Activated CD4-positive, alpha-beta T cell treated with anti-CD3 and anti-CD28 coated beads, Interleukin-2, Interleukin-4, amounts not matched to agents 100 ng/mL and 50 ng/mL, durations not matched to agents 16 hours and 8 hours (primary cell): ENCODE measurements at regions not wholly inside any gene's neighbourhood (a gene's known extent, or its start where the extent isn't known, plus 50 kb on each side); places are given as distances from the start of the nearest gene placed in this dataset.

Source experiments
- DNase-seq: peaks from one replicate; pipeline ENCODE4 v3.0.0-alpha.2; 2020; ENCODE audit warnings: low spot score

DNA sequence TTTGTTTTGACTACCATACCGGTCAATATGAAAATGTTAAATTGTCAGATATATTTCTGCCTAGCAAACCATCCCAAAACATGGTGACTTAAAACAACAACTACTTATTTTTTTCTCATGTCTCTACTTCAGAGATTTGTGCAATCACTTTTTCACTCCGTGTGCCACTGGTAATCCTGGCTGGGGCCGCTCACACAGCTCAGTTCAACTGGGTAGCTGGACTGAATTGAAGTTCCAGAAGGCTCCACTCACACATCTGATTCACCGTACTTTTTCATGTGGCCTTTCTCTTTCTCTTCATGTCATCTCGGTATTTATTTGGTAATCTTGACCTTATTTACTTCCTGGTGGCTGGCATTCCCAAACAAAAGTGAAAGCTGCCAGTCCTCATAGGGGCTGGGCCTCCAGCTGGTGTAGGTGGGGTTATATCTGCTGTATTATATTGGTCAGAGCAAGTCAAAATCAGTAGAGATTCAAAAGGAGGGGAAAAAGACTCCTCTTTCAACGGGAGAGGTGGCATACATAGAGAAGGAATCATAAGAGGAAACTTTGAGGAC is 513.9 kb upstream of the NXPH2 start:
- no peak for DNase-seq

DNA sequence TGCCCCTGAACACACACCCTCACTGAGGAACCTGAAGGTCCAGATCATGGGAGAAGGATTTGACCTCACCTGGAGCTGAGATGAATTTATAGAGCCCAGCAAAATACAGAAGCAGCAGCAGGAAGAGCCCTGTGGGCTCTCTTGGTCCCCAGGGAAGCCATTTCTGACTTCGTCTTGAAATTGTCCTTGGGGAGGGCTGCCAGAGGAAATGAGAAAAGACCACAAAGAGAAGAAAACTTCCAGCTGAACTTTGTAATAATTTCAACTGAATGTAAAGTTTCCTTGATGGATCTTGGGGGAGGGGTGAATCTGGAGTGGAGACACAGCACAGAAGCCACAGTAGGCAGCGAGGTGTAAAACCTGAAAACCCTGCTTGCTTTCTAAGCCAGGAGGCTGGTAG is 500.9 kb upstream of the NXPH2 start:
- DNase-seq, result no peak

DNA sequence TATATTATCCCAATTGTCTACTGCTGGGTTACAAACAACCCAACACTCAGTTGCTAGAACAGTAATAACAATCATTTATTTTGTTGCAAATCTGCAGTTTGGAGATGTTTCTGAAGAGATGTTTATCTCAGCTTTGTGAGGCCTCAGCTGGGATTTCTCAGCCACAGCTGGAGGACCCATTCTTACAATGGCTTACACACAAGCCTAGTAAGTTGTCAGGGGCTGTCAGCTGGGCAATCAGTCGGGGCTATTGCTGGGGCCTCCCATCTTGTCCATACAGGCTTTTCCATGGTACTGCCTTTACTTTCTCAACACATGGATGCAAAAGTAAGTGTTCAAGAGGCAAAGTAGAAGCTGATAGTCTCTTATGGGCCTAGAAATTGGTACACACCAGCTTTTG is 491.7 kb upstream of the NXPH2 start:
- no peak for DNase-seq

DNA sequence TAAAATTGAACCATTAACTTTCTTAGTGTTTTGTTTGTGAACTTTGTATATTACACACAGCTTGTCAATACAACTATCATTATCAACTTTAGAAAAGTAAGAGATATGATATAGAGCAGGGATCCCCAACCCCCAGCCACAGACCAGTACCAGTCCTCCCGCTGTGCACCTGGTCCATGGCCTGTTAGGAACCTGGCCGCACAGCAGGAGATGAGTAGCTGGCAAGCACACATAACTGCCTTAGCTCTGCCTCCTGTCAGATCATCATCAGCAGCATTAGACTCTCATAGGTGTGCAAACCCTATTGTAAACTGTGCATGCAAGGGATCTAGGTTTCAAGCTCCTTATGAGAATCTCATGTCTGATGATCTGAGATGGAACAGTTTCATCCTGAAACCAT is 491.0 kb upstream of the NXPH2 start:
- DNase-seq, result no peak

DNA sequence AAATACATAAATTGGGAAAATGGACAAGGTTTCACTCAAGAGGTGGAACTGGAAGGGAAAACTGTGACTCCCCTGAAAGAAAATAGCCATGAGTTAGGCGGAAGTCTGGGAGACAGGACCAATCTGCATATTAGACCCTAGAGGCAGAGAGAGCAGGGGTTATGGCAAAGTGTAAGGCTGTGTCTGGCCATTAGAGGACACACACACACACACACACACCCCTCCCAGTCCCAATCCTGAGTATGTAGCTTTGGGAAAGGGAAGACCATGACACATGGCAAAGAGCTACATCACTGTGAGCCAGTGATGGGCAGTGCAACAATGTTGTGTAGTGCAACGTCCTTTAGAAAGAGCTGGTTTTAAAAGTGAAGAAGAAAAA is 479.9 kb upstream of the NXPH2 start:
- no peak for DNase-seq

DNA sequence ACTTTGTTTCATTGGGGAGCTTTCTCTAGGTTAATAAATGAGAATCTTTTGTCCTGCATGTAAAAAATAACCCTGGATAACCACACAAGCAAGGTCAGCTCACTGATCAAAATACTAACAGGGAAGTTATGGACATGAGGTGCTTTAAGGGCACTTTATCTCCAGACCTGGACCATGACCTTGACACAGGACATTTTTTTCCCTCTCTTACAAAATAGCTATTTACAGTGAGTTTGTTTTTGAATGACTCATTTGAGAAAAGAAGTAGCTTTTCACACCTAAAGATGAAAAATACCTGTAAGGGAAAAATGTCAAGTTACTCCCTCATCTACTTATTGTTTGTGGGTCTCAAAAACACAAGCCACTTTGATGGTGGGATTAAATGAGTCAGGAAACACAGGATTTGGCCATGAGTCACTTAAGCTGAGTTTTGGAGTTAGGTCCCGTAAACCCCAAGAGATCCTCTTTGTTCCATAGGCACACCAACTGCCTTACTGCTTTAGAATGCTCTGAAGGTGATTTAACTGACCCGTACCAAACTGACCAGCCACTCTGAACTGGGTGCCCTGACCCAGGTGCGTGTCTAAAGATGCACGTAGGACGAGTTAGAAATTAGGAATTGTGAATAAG is 479.3 kb upstream of the NXPH2 start:
- DNase-seq, result no peak

DNA sequence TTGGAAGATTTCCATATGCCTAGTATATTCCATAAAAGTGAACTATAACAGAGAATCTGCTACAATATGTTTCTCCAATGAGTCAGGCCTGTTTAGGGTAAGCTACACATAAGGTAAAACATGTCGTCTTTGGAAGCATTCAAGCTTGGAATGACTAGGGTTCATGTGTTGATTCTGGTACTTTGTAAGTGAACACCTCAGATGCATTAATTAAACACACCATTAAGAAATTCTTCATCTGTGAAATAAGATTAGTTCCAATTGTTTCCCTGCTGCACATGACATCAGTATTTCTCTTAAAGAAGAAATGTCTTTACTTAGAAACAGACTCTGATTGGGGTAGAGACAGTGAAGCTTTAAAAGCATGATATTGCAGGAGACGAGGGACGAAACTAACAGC is 461.1 kb upstream of the NXPH2 start:
- no peak for DNase-seq

DNA sequence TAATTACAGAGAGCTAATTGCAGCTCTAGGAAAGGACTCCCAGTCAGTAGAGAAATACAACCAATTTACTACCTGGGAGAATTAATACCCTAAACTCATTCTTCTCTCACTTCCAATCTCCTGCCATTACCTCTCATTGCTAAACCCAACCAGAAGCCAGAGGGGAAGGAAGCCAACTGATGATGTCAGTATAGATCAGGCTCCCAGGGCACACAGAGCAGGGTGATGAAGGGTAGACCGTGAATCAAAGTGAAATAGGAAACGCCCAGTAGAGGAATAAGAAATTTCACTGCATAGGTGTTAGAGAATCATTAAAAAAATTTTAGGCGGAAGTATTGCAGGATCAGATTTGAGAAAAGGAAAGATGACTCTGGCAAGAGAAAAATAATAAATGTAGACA is 456.8 kb upstream of the NXPH2 start:
- no peak for DNase-seq

DNA sequence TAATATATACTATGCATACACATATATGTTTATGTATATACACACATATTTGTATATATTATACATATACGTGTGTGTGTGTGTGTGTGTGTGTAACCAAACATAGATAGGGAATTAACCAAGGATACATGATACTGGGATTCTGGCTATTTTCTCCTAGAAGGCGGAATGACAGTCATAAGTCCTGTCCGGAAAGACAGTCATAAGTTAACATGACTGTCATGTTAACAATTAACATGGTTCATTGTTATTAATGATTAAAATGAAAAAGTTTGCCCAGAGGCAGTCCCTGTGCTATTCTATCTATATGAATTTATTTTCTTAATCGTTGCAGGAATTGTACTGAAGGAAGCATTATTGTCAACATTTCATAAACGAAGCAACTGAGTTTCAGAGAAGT is 450.7 kb upstream of the NXPH2 start:
- no peak for DNase-seq

DNA sequence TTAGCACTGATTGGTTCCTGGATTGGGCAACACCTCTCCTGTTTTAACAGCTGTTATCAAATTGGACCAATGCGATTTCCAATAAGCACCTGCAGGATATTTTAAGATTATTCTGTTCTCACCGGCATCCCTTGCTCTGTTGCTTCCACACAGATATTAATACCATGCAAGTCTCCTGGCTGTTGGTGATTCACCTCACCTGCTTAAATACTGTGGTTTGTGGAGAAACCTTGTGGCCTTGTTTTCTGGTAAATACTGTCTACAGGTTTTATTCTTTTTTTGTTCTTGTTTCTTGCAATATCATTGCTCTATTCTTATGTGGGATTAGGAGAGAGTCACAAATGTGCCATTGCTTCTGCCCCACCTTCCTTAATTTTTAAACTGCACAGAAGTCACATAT is 448.1 kb upstream of the NXPH2 start:
- no peak for DNase-seq

DNA sequence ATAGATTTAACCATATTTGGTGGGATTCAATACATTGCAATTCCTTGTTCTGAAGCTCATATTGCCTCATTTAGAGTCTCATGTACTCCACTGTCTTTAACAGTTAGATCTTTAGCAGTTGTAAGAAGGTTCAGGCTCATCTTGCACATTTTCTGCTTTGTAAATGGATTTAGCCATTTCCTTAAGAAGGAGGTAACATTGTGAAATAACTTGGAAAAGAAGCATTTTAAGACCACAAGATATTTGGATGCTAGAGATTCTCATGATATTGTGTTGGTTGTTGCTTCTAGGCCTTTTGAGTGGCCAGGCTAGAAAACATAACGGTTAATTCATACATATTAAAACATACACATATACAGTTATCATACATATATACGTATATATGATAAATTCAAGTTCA is 445.8 kb upstream of the NXPH2 start:
- no peak for DNase-seq

DNA sequence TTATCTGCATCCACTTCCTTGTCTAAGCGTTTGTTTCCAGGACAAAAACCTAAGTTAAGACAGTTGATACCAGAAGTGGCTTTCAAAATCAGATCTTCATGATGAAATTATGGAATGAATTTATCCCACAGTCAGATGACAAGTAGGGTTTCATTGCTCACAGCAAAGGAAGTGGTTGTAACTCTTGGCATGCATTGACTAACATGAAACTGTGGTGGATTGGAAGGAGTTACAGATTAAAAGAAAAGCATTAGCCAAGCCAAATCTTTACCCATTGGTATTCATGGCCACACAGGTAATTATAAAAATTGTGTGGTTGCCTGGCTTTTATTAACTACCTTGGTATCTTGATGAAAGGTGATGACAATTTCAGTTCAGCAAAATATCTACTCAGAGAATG is 438.0 kb upstream of the NXPH2 start:
- no peak for DNase-seq

DNA sequence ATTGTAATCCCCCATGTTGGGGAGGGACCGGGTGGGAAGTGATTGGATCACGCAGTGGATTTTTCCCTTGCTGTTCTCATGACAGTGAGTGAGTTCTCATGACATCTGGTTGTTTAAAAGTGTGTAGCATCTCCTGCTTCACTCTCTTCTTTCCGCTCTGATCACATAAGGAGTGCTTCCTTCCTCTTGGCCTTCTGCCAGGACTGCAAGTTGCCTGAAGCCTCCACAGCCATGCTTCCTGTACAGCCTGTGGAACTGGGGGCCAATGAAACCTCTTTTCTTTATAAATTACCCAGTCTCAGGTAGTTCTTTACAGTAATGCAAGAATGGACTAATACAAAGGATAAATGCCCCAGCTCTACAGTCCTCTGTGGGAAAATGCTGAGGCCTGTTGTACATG is 437.5 kb upstream of the NXPH2 start:
- DNase-seq, result no peak

DNA sequence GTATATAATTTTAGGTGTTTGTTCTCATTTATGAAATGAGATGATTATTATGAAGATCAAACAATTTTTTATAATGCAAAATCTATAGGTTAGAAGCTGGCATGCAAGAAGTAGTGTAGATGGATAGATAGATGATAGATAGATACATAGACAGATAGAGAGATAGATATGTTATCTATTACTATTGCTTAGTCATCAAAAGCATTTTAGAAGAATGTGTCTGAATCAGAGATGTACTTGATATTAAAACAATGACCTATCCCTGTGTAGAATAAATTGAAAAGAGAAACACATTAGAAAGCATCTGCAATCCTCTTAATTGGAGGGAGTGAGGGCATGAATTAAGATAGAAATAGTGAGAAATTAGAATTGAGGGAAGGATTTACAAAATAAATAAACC is 436.2 kb upstream of the NXPH2 start:
- DNase-seq, result no peak

DNA sequence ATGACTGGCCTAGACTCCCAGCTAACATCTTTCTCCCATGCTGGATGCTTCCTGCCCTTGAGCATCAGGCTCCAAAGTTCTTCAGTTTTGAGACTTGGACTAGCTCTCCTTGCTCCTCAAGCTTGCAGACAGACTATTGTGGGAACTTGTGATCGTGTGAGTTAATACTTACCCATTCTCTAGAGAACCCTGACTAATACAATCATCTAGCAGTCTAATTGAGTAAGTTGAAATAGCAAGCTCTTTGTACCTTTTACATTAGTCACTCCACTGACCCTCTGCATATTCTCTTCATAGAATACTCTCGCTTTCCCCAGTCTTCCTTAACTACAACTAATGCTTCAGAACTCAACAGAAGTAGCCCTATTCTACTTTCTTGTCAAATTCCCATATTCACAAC is 434.6 kb upstream of the NXPH2 start:
- DNase-seq, result no peak

DNA sequence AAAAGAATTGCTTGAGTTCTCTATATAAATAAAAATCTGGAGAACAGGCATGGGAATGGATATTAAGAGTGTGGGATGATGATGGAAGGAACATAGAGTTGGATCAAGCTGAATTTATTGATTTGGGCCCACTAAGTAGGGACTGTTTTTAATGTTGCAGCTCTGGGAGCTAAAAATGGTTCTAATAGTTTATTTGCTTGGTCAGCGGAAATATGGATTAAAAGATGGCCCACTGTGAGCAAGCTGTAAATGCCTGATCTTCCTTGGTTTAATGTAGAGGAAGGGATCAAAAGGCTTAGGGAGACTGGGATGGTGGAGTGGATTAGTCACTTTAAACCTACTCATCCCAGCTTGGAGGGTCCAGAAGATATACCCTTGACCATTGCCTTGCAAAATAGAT is 429.4 kb upstream of the NXPH2 start:
- no peak for DNase-seq

DNA sequence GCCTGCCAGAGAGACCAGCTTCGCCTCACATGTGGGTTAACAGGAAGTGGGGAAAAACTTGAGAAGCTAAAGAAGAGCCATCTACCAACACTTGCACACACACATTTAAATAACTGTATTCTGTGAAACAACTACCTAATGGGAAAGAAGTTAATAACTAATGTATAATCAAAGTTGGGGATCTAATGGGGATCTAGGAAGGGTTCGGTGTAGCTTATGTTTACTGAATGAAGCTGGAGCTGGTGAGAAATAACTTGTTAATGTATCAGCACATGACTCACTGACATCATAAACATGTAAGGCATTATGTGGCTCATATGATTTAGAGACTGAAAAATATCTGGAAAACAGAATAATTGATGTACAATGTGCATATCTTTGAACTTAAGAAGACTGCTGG is 421.3 kb upstream of the NXPH2 start:
- no peak for DNase-seq

DNA sequence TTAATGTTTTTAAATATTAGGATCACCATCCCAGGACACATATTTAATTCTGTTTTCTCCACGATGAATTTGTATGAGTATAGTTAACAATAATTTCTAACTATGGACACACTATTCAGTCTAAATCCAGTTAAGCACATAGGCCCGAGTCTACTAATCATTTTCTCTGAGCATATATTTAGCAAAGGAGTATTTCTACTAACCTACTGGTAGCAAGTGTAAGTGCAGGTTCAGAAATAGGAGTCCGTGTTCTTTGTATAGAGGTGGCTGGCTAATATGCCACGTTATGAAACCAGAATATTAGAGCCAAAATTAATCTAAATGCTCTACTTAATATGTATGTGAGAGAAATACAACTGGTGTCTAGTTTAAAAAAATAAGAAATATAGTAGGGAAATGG is 416.6 kb upstream of the NXPH2 start:
- DNase-seq, result no peak

DNA sequence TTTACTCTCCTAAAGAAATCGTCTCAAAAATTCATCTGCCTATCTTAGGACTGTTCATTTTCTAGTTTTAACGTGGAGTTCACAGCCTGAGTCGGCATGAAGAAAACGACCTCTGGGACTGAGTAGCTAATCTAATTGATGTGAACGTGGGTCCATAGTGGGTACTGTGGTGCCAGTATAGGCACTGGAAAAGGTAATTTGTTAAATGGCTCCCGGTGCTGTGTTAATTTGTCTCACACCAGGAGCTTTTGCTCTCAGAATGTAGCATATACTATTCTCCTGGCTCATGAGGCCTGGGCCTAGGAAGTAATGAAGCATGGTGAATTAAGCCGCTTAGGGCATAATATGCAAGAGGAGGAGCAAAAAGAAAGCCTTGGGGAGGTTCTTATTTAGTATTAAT is 414.4 kb upstream of the NXPH2 start:
- DNase-seq, result no peak

DNA sequence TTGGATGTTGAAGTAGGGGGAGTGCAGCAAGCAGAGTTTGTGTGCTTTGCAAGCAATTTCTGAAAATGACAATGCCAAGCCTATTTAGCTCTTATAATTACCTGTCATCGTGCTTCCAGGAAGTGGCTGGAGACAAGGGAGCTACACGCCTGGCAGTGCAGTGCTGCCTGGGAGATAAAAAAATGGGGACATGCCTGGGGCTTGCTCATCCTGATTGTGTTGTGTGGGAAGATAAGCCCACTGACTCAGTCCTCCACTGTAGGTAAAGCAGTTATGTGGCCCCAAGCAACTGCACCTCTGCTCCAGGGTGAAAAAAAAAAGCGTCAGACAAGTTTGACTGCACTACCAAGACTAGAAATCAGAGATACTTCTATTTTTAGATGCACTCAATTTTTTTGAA is 396.9 kb upstream of the NXPH2 start:
- no peak for DNase-seq

DNA sequence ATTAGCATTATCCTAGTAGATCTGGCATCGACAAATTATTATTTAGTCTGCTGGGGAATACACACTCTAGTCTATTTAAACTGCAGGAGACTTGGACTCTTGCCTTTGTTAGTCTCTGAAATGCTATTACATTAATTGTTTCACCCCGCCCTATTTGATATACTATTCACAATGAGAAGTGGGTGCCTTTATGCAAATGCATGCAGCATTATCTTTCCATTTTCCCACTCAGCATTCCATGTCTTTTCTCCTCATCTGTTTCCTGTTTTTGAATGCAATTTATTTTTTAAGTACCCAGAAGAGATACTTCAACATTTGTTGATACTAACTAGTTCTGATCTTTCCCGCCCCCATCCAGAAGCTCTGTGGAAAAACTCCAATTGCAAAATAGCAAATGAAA is 395.3 kb upstream of the NXPH2 start:
- no peak for DNase-seq

DNA sequence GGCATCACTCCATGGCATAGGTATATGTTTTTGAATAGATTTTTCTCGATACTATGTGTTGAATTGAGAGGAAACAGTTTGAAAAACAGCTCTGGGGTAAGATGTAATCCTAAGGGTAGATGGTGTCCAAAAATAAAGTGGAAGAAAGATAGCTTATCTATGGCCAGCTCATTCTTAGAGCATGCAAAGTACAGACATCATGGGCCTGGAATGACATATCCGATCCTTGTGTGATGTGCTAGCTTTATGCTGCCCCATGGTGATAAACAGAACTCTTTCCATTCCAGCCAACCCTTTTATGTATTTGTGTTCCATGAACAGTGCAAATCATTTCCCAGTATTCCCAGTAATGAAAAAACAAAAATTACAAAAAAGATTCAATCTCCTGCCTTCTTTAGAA is 390.2 kb upstream of the NXPH2 start:
- DNase-seq, result no peak

DNA sequence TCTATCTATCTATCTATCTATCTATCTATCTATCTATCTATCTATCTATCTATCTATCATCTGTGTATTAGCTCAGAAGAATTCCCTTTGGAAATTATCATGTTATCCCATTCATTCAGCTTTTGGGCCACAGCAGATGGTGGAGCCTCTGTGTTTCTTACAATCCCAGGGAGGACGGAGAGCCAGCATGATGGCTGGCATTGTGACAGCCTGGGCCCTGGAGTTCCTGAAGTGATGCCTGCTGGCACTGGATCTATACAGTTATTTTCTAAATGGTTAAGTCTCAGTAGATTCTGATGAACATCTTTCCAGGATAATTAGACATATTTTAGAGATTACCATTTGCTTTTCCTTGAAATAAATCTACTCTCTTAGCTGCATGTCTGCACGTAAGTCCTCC is 385.4 kb upstream of the NXPH2 start:
- no peak for DNase-seq

DNA sequence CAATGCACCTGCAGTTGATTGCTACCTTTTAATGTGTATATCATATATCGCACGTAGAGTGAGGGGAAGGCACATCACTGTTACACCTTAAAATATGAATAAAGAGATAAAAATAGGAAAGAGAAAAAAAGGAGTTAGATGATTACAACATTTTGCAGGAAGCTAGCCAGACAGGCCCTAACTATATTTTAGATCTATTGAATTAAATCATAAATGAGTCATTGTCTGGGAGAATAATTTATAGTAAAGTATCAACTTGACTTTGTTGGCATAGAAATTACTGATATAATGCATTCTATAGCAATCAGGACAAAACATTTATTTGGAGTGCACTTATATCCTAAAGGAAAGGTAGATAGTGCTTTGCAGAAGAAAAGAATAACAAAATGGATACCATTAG is 384.9 kb upstream of the NXPH2 start:
- DNase-seq, result no peak

DNA sequence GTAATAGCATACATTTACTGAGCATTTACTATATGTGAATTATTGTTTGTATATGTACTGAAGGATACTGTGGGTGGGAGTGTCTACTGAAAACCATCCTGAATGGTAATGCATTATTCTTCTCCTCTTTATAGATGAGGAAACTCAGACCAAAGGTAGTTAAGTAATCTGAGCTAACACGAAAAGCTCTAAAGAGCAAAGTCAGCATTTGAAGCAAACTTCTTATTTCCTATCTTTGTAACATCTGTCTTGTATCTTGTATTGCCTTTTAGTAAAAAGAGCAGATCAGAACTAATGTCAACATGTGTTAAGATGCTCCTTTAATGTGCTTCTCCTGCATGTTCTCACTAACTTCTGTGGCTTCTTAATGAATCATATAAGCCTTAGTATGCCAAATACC is 382.8 kb upstream of the NXPH2 start:
- no peak for DNase-seq
